Naive B cell (primary cell): ENCODE measurements at regions not wholly inside any gene's neighbourhood (a gene's known extent, or its start where the extent isn't known, plus 50 kb on each side); places are given as distances from the start of the nearest gene placed in this dataset.

Experiments
- ATAC-seq, 2 donors: fragments of 150-1000 bp; cut with Tn5 transposase; 2 replicates each; pipeline ENCODE4 v1.10.0; 2021; ENCODE audit warnings: low read depth in 2 of 2, mild to moderate bottlenecking in 2 of 2, moderate library complexity in 2 of 2
- DNase-seq: peaks from one replicate; pipeline ENCODE4 v3.0.0; 2022
- H3K27ac Mint-ChIP-seq, 6 donors: one replicate each; pipeline ENCODE4 v1.8.0; 2020 to 2022; ENCODE audit warnings: mild to moderate bottlenecking in 6 of 6, mixed read lengths in 6 of 6, moderate library complexity in 5 of 6, inconsistent platforms in 2 of 6
- H3K27me3 Mint-ChIP-seq, 3 donors: one replicate each; pipeline ENCODE4 v1.8.0; 2021 to 2022; ENCODE audit warnings: mixed read lengths in 3 of 3, mild to moderate bottlenecking in 1 of 3
- H3K36me3 Mint-ChIP-seq, 2 donors: one replicate each; pipeline ENCODE4 v1.8.0; 2020 to 2022; ENCODE audit warnings: mixed read lengths in 2 of 2, inconsistent platforms in 1 of 2, mild to moderate bottlenecking in 1 of 2
- H3K4me1 Mint-ChIP-seq, 3 donors: one replicate each; pipeline ENCODE4 v1.8.0; 2020 to 2022; ENCODE audit warnings: mixed read lengths in 3 of 3, inconsistent platforms in 1 of 3, mild to moderate bottlenecking in 1 of 3, moderate library complexity in 1 of 3
- H3K4me3 Mint-ChIP-seq, 8 donors: one replicate each; pipeline ENCODE4 v1.8.0; 2020 to 2022; ENCODE audit warnings: mild to moderate bottlenecking in 8 of 8, mixed read lengths in 8 of 8, moderate library complexity in 8 of 8, inconsistent platforms in 2 of 8
- H3K9me3 Mint-ChIP-seq, 7 donors: one replicate each; pipeline ENCODE4 v1.8.0; 2020 to 2022; ENCODE audit warnings: mixed read lengths in 7 of 7, mild to moderate bottlenecking in 5 of 7, inconsistent platforms in 2 of 7, moderate library complexity in 1 of 7

DNA sequence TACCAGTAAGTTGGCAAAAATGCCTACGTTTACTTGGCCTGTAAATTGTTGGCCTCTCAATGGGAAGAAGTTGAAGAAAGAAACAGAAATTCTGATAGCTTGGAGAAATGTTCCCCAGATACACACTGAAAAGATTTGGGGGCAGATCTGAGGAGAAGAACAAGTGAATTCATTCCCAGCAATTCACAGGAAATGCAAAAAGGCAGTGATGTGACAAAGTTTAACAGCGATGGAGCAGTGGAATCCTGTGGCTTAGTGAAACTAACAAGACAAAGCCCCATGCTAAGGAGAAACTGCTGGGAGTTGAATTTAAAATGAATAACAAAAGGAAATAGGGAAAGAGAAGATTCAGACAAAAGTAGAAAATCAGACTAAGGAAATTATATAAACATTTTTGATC is 213.2 kb upstream of the EDIL3 start:
- no peak for ATAC-seq
- no peak overlapping the region for H3K4me3 Mint-ChIP-seq
- H3K4me1 Mint-ChIP-seq = no peaks in the 10 kb centered on the region
- H3K27me3 Mint-ChIP-seq = no peaks in the 10 kb centered on the region
- DNase-seq = no peak
- H3K27ac Mint-ChIP-seq = no peak overlapping the region
- H3K9me3 Mint-ChIP-seq = peaks cover 0 to 4% (median 0%) of the 10 kb centered on the region in 7 donors
- no peaks in the 10 kb centered on the region for H3K36me3 Mint-ChIP-seq

- Mint-ChIP-seq H3K4me1 (no peaks in the 10 kb centered on the region), H3K27ac (no peak overlapping the region), H3K27me3 (no peaks in the 10 kb centered on the region), H3K36me3 (no peaks in the 10 kb centered on the region), H3K9me3 (no peaks in the 10 kb centered on the region), H3K4me3 (no peak overlapping the region)
- ATAC-seq = no peak
- no peak for DNase-seq
These were observed 205.9 kb upstream of the EDIL3 start for GRCh38 chr5:84590629-84591028.

DNA sequence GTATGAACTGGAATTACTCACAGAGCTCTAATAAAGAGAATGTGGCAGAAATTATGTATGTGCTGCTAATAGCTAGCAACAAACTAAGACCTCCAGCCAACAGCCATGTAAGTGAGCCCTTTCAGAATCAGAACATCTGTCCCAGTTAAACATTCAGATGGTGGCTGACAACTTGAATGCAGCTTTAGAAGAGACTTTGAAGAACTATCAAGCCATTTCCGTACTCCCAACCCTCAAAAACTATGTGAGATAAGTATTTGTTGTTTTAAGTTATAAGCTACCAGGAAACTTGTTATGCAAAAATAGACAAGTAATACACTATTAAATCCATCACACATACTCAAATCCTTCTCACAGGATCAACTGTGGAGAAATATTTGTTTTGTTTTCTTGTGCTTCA is 205.2 kb upstream of the EDIL3 start:
- no peak for DNase-seq

DNA sequence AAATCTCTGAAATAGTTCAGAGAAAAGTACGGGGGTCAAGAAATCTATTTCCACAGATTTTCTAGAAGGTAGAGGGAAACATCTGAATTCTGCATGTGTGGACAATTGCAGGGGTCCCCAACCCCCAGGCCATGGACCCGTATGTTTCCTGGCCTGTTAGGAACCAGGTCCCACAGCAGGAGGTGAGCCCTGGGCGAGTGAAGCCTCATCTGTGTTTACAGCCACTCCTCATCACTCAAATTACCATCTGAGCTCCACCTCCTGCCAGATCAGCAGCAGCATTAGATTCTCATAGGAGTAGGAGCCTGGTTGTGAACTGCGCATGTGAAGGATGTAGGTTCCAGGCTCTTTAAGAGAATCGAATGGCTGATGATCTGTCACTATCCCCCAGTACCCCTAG is 200.5 kb upstream of the EDIL3 start:
- Mint-ChIP-seq H3K4me1 (no peaks in the 10 kb centered on the region), H3K9me3 (no peaks in the 10 kb centered on the region), H3K27me3 (no peaks in the 10 kb centered on the region), H3K27ac (no peak overlapping the region), H3K36me3 (no peaks in the 10 kb centered on the region), H3K4me3 (no peak overlapping the region)
- no peak for ATAC-seq
- DNase-seq = no peak

More for the DNA sequence above, 205.2 kb upstream of the EDIL3 start:
- H3K27me3 Mint-ChIP-seq = no peaks in the 10 kb centered on the region
- H3K4me1 Mint-ChIP-seq = no peaks in the 10 kb centered on the region
- no peak for ATAC-seq
- no peaks in the 10 kb centered on the region for H3K36me3 Mint-ChIP-seq
- H3K27ac Mint-ChIP-seq = no peak overlapping the region
- no peaks in the 10 kb centered on the region for H3K9me3 Mint-ChIP-seq
- no peak overlapping the region for H3K4me3 Mint-ChIP-seq

DNA sequence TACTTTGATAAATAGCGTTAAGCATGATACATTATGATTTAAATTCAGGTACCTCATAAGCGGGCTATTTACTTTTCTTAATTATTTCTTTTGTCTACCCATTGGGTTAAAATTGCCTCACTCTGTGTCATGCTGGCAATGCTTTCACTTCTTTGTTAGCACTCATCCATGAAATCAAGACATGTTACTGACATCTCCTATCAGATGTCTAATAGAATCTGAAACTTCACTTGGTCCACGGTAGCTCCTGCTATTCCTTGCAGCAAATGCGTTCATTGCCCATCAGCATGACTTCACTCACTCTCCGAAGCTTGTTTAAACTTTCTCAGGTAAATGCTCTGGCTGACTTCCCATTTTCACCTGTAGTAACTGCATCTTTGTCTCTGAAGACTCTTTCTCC is 193.5 kb upstream of the EDIL3 start:
- no peaks in the 10 kb centered on the region for H3K36me3 Mint-ChIP-seq
- H3K27ac Mint-ChIP-seq = no peak overlapping the region
- H3K4me1 Mint-ChIP-seq = no peaks in the 10 kb centered on the region
- no peaks in the 10 kb centered on the region for H3K27me3 Mint-ChIP-seq
- DNase-seq = no peak
- no peak overlapping the region for H3K4me3 Mint-ChIP-seq
- H3K9me3 Mint-ChIP-seq = peaks cover 0 to 5% (median 0%) of the 10 kb centered on the region in 7 donors
- no peak for ATAC-seq

DNA sequence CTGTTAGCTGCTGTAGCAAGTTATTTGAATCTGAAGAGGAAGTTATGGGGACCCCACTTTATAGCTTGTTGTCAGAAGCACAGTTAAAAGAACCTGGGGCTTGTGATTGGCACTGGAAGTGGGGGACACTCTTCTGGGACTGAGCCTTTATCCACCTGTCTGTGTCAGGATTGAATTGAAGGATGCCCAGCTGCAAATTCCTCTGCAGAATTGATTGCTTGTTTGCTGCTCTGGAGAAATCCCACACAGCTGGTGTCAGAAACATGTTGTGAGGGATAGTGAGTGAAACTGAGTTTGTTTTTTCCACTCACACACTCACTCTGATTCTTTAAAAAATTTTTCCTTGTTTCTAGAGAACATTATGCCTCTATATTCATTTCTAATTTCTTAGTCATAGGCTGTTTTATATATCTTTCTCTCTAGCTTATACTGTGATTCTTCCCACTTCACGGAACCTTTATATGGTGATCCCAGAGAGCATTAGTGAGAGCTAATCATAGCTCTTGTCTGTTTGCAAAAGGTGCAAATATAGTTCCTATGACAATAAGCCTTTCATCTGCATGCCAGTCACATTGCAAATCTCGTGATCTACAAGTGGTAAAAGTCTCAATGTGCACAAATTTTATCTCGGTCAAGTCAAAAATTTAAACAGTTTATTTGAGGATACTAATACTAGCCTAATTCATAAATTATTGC is 188.5 kb upstream of the EDIL3 start:
- H3K27me3 Mint-ChIP-seq = no peaks in the 10 kb centered on the region
- no peak overlapping the region for H3K4me3 Mint-ChIP-seq
- no peaks in the 10 kb centered on the region for H3K4me1 Mint-ChIP-seq
- no peak overlapping the region for H3K27ac Mint-ChIP-seq
- ATAC-seq (no peak), DNase-seq (no peak)
- H3K36me3 Mint-ChIP-seq = no peaks in the 10 kb centered on the region
- peaks cover 0 to 6% (median 0%) of the 10 kb centered on the region in 7 donors for H3K9me3 Mint-ChIP-seq

DNA sequence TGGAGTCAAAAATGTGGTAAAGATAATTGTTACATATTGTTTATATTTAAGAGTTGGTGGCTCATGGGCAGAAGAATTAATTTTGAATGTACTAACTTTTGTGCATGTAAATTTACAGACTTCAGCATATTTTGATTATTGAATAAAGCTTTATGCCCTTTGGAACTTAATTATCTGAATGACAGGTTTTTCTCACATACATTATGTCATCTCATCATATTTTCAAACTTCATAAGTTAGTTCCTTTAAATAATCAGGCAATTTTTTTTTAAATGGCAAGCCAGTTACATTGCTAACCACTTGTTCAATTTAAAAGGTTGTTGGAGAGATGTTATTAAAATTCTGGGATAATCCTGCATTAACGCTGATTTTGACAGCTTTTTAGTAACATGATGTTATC is 184.6 kb upstream of the EDIL3 start:
- H3K9me3 Mint-ChIP-seq = peaks cover 0 to 6% (median 0%) of the 10 kb centered on the region in 7 donors
- H3K36me3 Mint-ChIP-seq = no peaks in the 10 kb centered on the region
- no peaks in the 10 kb centered on the region for H3K4me1 Mint-ChIP-seq
- no peak overlapping the region for H3K27ac Mint-ChIP-seq
- no peak overlapping the region for H3K4me3 Mint-ChIP-seq
- no peaks in the 10 kb centered on the region for H3K27me3 Mint-ChIP-seq
- no peak for ATAC-seq
- no peak for DNase-seq

DNA sequence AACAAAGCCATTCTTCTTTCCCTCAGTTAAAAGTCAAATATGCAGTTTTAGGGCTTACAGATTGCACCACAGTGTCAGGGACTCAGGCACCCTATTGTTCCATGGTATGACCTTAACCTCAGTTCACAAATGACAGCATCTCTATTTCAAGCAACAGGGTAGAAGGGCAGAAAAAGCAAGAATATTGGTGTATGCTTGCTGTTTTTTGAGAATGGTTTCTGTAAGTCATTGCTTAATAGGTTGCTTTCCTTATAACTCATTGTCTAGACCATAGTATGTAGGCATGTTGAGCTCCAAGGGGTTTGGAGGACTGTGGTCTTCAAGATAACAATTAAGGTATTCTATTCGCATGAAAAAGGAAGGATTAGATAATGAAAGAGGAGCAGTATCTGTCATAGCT is 183.5 kb upstream of the EDIL3 start:
- Mint-ChIP-seq H3K9me3 (peaks cover 0 to 6% (median 0%) of the 10 kb centered on the region in 7 donors), H3K27me3 (no peaks in the 10 kb centered on the region), H3K27ac (no peak overlapping the region), H3K36me3 (no peaks in the 10 kb centered on the region), H3K4me1 (no peaks in the 10 kb centered on the region), H3K4me3 (no peak overlapping the region)
- ATAC-seq = no peak
- DNase-seq = no peak

DNA sequence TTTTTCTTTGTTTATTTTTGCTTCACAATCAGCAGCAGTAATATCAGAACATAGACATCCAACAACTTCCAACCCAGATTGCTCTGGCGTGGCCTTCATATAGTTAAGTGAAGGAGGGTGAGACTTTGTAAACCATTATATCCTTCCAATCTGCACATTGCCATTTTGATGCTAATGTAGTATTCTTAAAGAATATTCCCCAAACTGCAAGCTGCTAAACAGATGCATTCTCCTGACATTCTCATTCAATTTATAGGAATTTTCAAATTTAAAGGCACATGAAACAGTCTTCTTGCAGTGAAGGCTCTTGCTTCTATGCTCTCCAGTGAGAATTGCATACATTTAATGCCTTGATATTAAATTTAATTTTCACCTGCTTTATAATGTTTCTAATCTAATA is 181.2 kb upstream of the EDIL3 start:
- H3K36me3 Mint-ChIP-seq = no peaks in the 10 kb centered on the region
- ATAC-seq = no peak

DNA sequence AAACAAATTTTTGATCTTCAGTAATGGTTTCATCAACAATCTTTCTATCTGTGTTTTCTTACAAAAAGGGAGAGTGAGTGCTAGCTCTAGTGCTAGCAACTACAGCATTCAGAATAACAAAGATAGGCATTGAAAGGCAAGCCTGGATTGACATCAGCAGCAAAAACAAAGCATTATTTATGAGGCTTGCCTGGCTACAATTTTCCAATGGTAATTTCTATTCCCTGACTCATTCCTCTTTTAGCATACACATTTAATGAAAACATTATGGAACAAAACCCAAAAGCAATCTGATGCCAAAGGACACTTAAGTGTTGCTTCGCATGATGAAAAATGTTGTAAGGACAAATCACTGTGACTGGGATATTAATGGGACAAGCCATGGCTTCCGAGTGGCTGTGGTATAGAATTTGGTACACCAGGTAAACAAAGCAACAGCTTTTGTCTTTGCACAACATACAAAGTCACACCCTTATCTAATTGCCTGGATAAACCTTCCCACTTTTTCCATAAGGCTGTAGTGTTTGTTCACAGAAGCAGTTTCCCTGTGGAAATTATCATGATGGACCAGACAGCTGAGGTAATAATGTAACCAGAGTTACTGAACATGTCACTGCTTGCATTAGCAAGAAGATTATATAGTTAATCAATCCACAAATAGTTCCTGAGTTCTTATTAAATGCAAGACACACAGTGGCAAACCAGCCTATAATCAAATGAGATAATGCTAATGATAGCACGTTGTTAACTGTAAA is 179.8 kb upstream of the EDIL3 start:
- Mint-ChIP-seq H3K4me3 (no peak overlapping the region), H3K9me3 (peaks cover 0 to 7% (median 2%) of the 10 kb centered on the region in 7 donors), H3K27ac (no peak overlapping the region), H3K4me1 (no peaks in the 10 kb centered on the region), H3K27me3 (no peaks in the 10 kb centered on the region), H3K36me3 (no peaks in the 10 kb centered on the region)
- DNase-seq (no peak), ATAC-seq (no peak)

More for the DNA sequence above, 181.2 kb upstream of the EDIL3 start:
- Mint-ChIP-seq H3K4me3 (no peak overlapping the region), H3K4me1 (no peaks in the 10 kb centered on the region), H3K27ac (no peak overlapping the region), H3K27me3 (no peaks in the 10 kb centered on the region), H3K9me3 (peaks cover 0 to 7% (median 4%) of the 10 kb centered on the region in 7 donors)
- DNase-seq = no peak

DNA sequence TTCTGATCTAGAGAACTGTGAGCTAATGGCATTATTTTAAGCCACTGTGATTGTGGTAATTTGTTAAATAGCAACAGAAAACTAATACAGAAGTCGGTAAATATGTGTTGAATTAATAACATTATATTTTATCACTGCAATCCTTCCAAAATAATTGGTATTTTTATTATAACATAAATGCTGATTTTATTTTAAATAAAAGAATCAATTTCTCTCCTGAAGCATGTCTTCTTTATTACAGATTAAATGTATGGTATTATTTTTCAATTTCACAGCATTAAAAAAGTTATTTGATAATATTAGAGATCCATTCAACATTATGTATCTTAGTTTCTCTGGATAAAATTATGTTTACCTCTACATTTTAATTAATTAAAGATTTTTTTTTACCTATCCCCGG is 165.5 kb upstream of the EDIL3 start:
- DNase-seq = no peak

GRCh38 chr5:84549054-84549453 is 164.4 kb upstream of the EDIL3 start:
- no peak for DNase-seq
- H3K9me3 Mint-ChIP-seq = peaks cover 1 to 4% (median 3%) of the 10 kb centered on the region in 7 donors
- no peak for ATAC-seq
- no peak overlapping the region for H3K27ac Mint-ChIP-seq
- no peaks in the 10 kb centered on the region for H3K27me3 Mint-ChIP-seq
- H3K4me3 Mint-ChIP-seq = no peak overlapping the region
- no peaks in the 10 kb centered on the region for H3K4me1 Mint-ChIP-seq
- H3K36me3 Mint-ChIP-seq = no peaks in the 10 kb centered on the region

More for the DNA sequence above, 165.5 kb upstream of the EDIL3 start:
- Mint-ChIP-seq H3K27ac (no peak overlapping the region), H3K9me3 (peaks cover 1 to 9% (median 5%) of the 10 kb centered on the region in 7 donors), H3K4me3 (no peak overlapping the region), H3K36me3 (no peaks in the 10 kb centered on the region), H3K27me3 (no peaks in the 10 kb centered on the region), H3K4me1 (no peaks in the 10 kb centered on the region)
- ATAC-seq = no peak

GRCh38 chr5:84546686-84547085 is 162.0 kb upstream of the EDIL3 start:
- Mint-ChIP-seq H3K4me1 (no peaks in the 10 kb centered on the region), H3K9me3 (peaks cover 0 to 13% (median 4%) of the 10 kb centered on the region in 7 donors), H3K27ac (no peak overlapping the region), H3K36me3 (no peaks in the 10 kb centered on the region), H3K27me3 (no peaks in the 10 kb centered on the region), H3K4me3 (no peak overlapping the region)
- DNase-seq (no peak), ATAC-seq (no peak)

GRCh38 chr5:84536797-84537196 is 152.1 kb upstream of the EDIL3 start:
- H3K27ac Mint-ChIP-seq = no peak overlapping the region
- H3K4me3 Mint-ChIP-seq = no peak overlapping the region
- H3K9me3 Mint-ChIP-seq = peaks cover 0 to 17% (median 8%) of the 10 kb centered on the region in 7 donors
- H3K27me3 Mint-ChIP-seq = no peaks in the 10 kb centered on the region
- ATAC-seq (no peak), DNase-seq (no peak)
- H3K36me3 Mint-ChIP-seq = no peaks in the 10 kb centered on the region
- H3K4me1 Mint-ChIP-seq = no peaks in the 10 kb centered on the region
